Sigmoid colon (tissue), 6 donors: ENCODE measurements at regions not wholly inside any gene's neighbourhood (a gene's known extent, or its start where the extent isn't known, plus 50 kb on each side); places are given as distances from the start of the nearest gene placed in this dataset.

Source experiments
- DNase-seq: peaks from one replicate; pipeline ENCODE4 v3.0.0-alpha.2; 2019
- H3K27ac ChIP-seq, 4 donors: fragments of 200-600 bp; sonication (generic); one replicate each; pipeline ENCODE4 v1.5.1; 2016 to 2019; ENCODE audit warnings: mild to moderate bottlenecking in 1 of 4
- H3K27me3 ChIP-seq, 3 donors: fragments of 200-600 bp; sonication (generic); one replicate each; pipeline ENCODE4 v1.5.1; 2019; ENCODE audit warnings: mild to moderate bottlenecking in 1 of 3
- H3K36me3 ChIP-seq, 4 donors: fragments of 200-600 bp; sonication (generic); one replicate each; pipeline ENCODE4 v1.5.1; 2016 to 2019
- H3K4me1 ChIP-seq, 4 donors: fragments of 200-600 bp; sonication (generic); one replicate each; pipeline ENCODE4 v1.5.1; 2017 to 2019
- H3K4me3 ChIP-seq, 4 donors: fragments of 200-600 bp; sonication (generic); one replicate each; pipeline ENCODE4 v1.5.1; 2017 to 2019; ENCODE audit warnings: mild to moderate bottlenecking in 2 of 4, moderate library complexity in 1 of 4
- H3K9me3 ChIP-seq, 4 donors: fragments of 200-600 bp in 3 of 4; sonication (generic) in 3 of 4; one replicate each; pipeline versions ENCODE4 v1.5.1 to v1.6.1; 2013 to 2019
- CTCF ChIP-seq, 4 experiments: fragments of 450-650 bp in 3 of 4; fragments of 200-600 bp in 1 of 4; IDR thresholded peaks; one replicate each; pipeline ENCODE4 v1.5.1; 2016 to 2019; ENCODE audit warnings: antibody characterized with exemption in 4 of 4, mild to moderate bottlenecking in 3 of 4, moderate library complexity in 2 of 4
- EP300 ChIP-seq, 4 donors: sonication (generic); formaldehyde crosslinking; IDR thresholded peaks; one replicate each; pipeline ENCODE4 v1.6.1; 2017; ENCODE audit warnings: antibody characterized with exemption in 4 of 4
- POLR2A ChIP-seq, 2 donors: fragments of 450-650 bp; IDR thresholded peaks; one replicate each; pipeline ENCODE4 v1.6.1; 2016; ENCODE audit warnings: antibody characterized with exemption in 2 of 2, mild to moderate bottlenecking in 2 of 2, moderate library complexity in 2 of 2
- POLR2AphosphoS5 ChIP-seq, 4 donors: sonication (generic); formaldehyde crosslinking; IDR thresholded peaks; one replicate each; pipeline ENCODE4 v1.6.1; 2017; ENCODE audit warnings: antibody characterized with exemption in 4 of 4
- WGBS, 2 donors: extraction: QIAGEN DNeasy Blood & Tissue Kit; methylation state at CpG; one replicate each; pipeline ENCODE4 v1.1.7; 2013; 5-methylcytosine and 5-hydroxymethylcytosine counted together
- intact Hi-C: fragments of 100-400 bp; cut with DNase I; formaldehyde crosslinking; loops from one replicate; pipeline ENCODE4 v1.15.1; 2023
- donor health status: healthy with polysubstance abuse.
- donor health status: healthy.

- Histone ChIP-seq H3K9me3 (no peaks in the 10 kb centered on the region), H3K4me3 (no peak overlapping the region), H3K4me1 (no peaks in the 10 kb centered on the region), H3K27ac (no peak overlapping the region), H3K36me3 (no peaks in the 10 kb centered on the region), H3K27me3 (no peaks in the 10 kb centered on the region)
- TF ChIP-seq EP300 (IDR thresholded peaks at IDR 0.05) (no peak), POLR2AphosphoS5 (IDR thresholded peaks at IDR 0.05) (no peak), POLR2A (IDR thresholded peaks at IDR 0.05) (no peak)
- 89 to 91% methylated on average over 3 of the region's 3 CpGs for WGBS, 2 donors
- intact Hi-C loops = no loop called here
- no peak for DNase-seq
These were observed 274.5 kb upstream of the HSF2 start for GRCh38 chr6:122124908-122125307.

GRCh38 chr6:122126894-122127293 is 272.6 kb upstream of the HSF2 start:
- no peaks in the 10 kb centered on the region for H3K4me1 ChIP-seq
- TF ChIP-seq POLR2AphosphoS5 (IDR thresholded peaks at IDR 0.05) = no peak
- no peak for TF ChIP-seq CTCF (IDR thresholded peaks at IDR 0.05)
- no peaks in the 10 kb centered on the region for H3K9me3 ChIP-seq
- WGBS, 2 donors = 82 to 92% methylated on average over 3 of the region's 3 CpGs
- no peaks in the 10 kb centered on the region for H3K27me3 ChIP-seq
- H3K27ac ChIP-seq = no peak overlapping the region
- H3K36me3 ChIP-seq = no peaks in the 10 kb centered on the region
- intact Hi-C loops = no loop called here
- no peak for DNase-seq
- H3K4me3 ChIP-seq = no peak overlapping the region

GRCh38 chr6:122128445-122128844 is 271.0 kb upstream of the HSF2 start:
- Histone ChIP-seq H3K4me3 (no peak overlapping the region), H3K4me1 (no peaks in the 10 kb centered on the region), H3K36me3 (no peaks in the 10 kb centered on the region), H3K9me3 (no peaks in the 10 kb centered on the region), H3K27ac (no peak overlapping the region), H3K27me3 (no peaks in the 10 kb centered on the region)
- no peak for TF ChIP-seq POLR2AphosphoS5 (IDR thresholded peaks at IDR 0.05)
- no peak for TF ChIP-seq POLR2A (IDR thresholded peaks at IDR 0.05)
- TF ChIP-seq EP300 (IDR thresholded peaks at IDR 0.05) = no peak
- TF ChIP-seq CTCF (IDR thresholded peaks at IDR 0.05) = no peak
- WGBS, 2 donors = 57 to 85% methylated on average over 1 of the region's 1 CpG
- DNase-seq = no peak
- intact Hi-C loops = no loop called here

- no peaks in the 10 kb centered on the region for H3K27me3 ChIP-seq
- no peak overlapping the region for H3K4me3 ChIP-seq
- WGBS, 2 donors = 76 to 93% methylated on average over 1 of the region's 1 CpG
- peak overlapping the region in 1 of 4 donors; percentile 33 for H3K27ac ChIP-seq
- no peaks in the 10 kb centered on the region for H3K9me3 ChIP-seq
- TF ChIP-seq POLR2A (IDR thresholded peaks at IDR 0.05) (no peak), EP300 (IDR thresholded peaks at IDR 0.05) (no peak), CTCF (IDR thresholded peaks at IDR 0.05) (no peak), POLR2AphosphoS5 (IDR thresholded peaks at IDR 0.05) (no peak)
- H3K36me3 ChIP-seq = no peaks in the 10 kb centered on the region
- no peaks in the 10 kb centered on the region for H3K4me1 ChIP-seq
- intact Hi-C loops = no loop called here
- no peak for DNase-seq
These were observed 270.0 kb upstream of the HSF2 start for GRCh38 chr6:122129313-122130025.

- Histone ChIP-seq H3K4me3 (no peak overlapping the region), H3K9me3 (no peaks in the 10 kb centered on the region), H3K27ac (peak overlapping the region in 1 of 4 donors; percentile 33), H3K27me3 (no peaks in the 10 kb centered on the region), H3K4me1 (no peaks in the 10 kb centered on the region), H3K36me3 (no peaks in the 10 kb centered on the region)
- no peak for TF ChIP-seq CTCF (IDR thresholded peaks at IDR 0.05)
- no peak for TF ChIP-seq POLR2A (IDR thresholded peaks at IDR 0.05)
- TF ChIP-seq EP300 (IDR thresholded peaks at IDR 0.05) = no peak
- no peak for TF ChIP-seq POLR2AphosphoS5 (IDR thresholded peaks at IDR 0.05)
- 61 to 62% methylated on average over 3 of the region's 3 CpGs for WGBS, 2 donors
- DNase-seq = no peak
- intact Hi-C loops = no loop called here
These were observed 269.5 kb upstream of the HSF2 start for GRCh38 chr6:122130026-122130348.
